ENCODE measurements at regions not wholly inside any gene's neighbourhood (a gene's known extent, or its start where the extent isn't known, plus 50 kb on each side); places are given as distances from the start of the nearest gene placed in this dataset.

DNA sequence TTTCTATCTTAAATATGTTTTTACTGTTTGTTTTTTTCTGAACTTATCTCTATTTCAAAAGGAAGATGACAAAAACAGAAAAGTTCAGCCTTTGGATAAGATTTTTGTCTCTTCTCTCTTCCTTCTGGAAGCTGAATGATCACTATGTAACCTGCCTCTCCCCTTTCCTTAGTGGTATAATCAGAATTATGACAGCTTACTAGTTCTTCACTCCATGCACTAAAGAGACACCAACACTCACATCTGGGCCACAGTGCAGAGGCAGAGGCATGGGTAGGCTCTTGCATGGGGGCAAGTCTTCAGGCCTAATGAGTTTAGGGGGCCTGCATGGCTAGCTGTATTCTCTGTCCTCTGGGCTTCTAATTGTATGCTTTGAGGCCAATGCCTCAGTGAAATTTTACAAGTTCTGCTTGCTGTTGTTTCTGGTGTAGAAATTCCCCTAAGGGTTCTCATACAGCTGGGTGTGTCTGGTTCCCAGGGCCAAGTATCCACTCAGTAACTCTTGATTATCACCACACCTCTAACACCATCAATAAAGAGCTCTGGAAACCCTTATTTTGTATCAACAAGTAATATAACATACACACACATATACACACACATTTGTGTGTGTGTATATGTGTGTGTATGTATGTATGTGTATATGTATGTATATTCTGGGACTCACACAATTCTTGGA lies 96.8 kb upstream of the POM121L12 start:
- intact Hi-C loops (cut with DNase I), result no loop called here
- Histone ChIP-seq H3K36me3 (no peaks in the 10 kb centered on the region), H3K27ac (no peak overlapping the region), H3K4me1 (no peaks in the 10 kb centered on the region), H3K9me3 (no peaks in the 10 kb centered on the region), H3K4me3 (no peak overlapping the region), H3K27me3 (no peaks in the 10 kb centered on the region)
- TF ChIP-seq, protein P1, sequence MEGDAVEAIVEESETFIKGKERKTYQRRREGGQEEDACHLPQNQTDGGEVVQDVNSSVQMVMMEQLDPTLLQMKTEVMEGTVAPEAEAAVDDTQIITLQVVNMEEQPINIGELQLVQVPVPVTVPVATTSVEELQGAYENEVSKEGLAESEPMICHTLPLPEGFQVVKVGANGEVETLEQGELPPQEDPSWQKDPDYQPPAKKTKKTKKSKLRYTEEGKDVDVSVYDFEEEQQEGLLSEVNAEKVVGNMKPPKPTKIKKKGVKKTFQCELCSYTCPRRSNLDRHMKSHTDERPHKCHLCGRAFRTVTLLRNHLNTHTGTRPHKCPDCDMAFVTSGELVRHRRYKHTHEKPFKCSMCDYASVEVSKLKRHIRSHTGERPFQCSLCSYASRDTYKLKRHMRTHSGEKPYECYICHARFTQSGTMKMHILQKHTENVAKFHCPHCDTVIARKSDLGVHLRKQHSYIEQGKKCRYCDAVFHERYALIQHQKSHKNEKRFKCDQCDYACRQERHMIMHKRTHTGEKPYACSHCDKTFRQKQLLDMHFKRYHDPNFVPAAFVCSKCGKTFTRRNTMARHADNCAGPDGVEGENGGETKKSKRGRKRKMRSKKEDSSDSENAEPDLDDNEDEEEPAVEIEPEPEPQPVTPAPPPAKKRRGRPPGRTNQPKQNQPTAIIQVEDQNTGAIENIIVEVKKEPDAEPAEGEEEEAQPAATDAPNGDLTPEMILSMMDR (IDR thresholded peaks at IDR 0.05), result no peak
- ATAC-seq, result no peak
- DNase-seq, result no peak

DNA sequence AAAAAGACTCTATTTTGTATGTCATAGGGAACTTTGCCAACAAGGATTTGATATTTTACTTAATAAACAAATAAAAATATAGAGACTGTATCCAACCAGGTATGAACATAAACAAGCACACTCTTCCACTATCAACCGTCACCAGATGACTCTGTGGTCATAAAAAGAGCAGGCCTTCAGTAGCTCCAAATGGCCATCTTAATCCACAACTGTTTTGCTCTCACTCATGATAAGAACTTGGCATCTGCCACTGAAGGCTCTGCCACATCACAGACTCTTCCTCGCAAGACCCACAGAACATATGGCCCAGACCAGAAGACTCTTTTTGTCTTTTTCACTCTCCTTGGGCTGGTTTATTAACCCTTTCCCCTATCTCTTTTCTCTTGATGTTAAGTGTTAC lies 98.7 kb upstream of the POM121L12 start:
- DNase-seq (no peak), ATAC-seq (no peak)
- Histone ChIP-seq H3K27me3 (no peaks in the 10 kb centered on the region), H3K27ac (no peak overlapping the region), H3K9me3 (no peaks in the 10 kb centered on the region), H3K4me1 (no peaks in the 10 kb centered on the region), H3K36me3 (no peaks in the 10 kb centered on the region), H3K4me3 (no peak overlapping the region)
- intact Hi-C loops (cut with DNase I), result no loop called here
- TF ChIP-seq, protein P1 (IDR thresholded peaks at IDR 0.05), result no peak

DNA sequence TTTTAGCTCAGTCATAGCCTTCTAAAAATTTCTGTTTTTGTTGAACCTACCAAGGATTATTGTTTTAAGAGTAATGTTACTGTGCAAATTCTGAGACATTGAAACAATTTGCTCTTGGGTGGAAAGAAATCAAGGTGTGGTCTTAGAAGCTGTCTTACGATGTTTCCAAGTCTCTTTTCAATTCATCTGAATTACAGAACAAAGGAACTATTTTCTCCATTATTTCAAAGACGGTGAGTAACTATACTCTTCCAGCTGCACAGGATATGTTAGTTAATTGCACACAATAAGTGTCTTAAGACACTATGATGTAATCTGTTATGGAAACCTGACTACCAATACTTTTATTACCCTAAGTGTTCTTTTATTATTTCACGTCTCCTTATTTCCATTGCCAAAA lies 106.8 kb upstream of the POM121L12 start:
- H3K9me3 ChIP-seq, result no peaks in the 10 kb centered on the region
- H3K27me3 ChIP-seq, result no peaks in the 10 kb centered on the region
- no peaks in the 10 kb centered on the region for H3K4me1 ChIP-seq
- no peaks in the 10 kb centered on the region for H3K36me3 ChIP-seq
- intact Hi-C loops (cut with DNase I), result no loop called here
- H3K27ac ChIP-seq, result no peak overlapping the region
- ATAC-seq, result no peak
- no peak for DNase-seq
- no peak overlapping the region for H3K4me3 ChIP-seq
- TF ChIP-seq, protein P1 (IDR thresholded peaks at IDR 0.05), result no peak

DNA sequence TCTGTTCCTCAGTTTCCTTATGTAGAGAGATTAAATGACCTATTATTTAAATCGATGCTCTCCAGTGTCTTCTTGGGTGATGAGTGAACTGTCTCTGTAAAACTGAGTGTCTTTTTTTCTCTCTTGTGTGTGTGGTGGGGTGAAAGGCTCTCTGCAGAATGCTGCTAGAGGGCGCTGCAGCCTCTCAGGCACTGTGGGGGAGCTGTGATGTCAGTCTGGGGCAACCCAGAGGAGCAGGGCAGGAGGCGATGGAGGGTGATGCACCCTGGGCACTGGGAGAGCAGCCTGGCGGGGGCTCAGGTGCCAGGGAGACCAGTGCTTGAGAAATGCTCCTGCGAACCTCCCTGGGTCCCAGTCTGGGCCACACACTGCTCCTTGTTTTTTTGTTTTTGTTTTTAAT lies 110.1 kb upstream of the POM121L12 start:
- intact Hi-C loops (cut with DNase I), result no loop called here
- DNase-seq (no peak), ATAC-seq (no peak)
- TF ChIP-seq, protein P1 (IDR thresholded peaks at IDR 0.05), result no peak
- no peak overlapping the region for H3K27ac ChIP-seq
- no peaks in the 10 kb centered on the region for H3K4me1 ChIP-seq
- H3K27me3 ChIP-seq, result no peaks in the 10 kb centered on the region
- no peaks in the 10 kb centered on the region for H3K9me3 ChIP-seq
- H3K36me3 ChIP-seq, result no peaks in the 10 kb centered on the region
- no peak overlapping the region for H3K4me3 ChIP-seq

DNA sequence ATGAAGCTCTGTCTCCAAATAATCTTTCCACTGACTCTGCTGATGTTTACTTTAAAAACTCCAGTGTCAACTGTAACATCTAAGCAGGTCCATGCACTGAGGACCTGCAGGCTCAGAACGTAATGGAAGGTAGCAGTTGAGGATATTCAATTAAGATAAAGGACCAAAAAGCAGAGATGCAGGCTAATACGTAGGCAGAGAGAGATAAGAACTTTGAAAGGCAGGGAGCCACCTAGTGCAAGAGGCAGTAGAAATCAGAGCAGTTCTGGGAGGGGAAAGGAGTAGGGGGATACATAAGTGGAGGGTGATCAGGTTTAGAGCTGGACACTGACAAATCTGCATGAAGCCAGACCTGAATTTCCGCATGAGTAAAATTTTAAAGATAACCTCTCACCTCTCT lies 114.5 kb upstream of the POM121L12 start:
- H3K4me3 ChIP-seq, result no peak overlapping the region
- H3K9me3 ChIP-seq, result no peaks in the 10 kb centered on the region
- H3K27me3 ChIP-seq, result no peaks in the 10 kb centered on the region
- TF ChIP-seq, protein P1 (IDR thresholded peaks at IDR 0.05), result no peak
- DNase-seq (no peak), ATAC-seq (no peak)
- H3K27ac ChIP-seq, result no peak overlapping the region
- no peaks in the 10 kb centered on the region for H3K36me3 ChIP-seq
- H3K4me1 ChIP-seq, result no peaks in the 10 kb centered on the region
- intact Hi-C loops (cut with DNase I), result no loop called here
